NCI-H1105 (cell line): ENCODE measurements at regions not wholly inside any gene's neighbourhood (a gene's known extent, or its start where the extent isn't known, plus 50 kb on each side); places are given as distances from the start of the nearest gene placed in this dataset.
A peak's percentile ranks its signal among the peaks of the same experiment; 100 is the strongest.
"Not testable (repeated sequence)": the region's sequence is repeated elsewhere in the genome, so short reads cannot be mapped to it uniquely, and the experiment has no call there.

Source experiments
- DNase-seq: peaks from one replicate; lab custom pipeline; 2025; lab: John Stamatoyannopoulos, UW

DNA sequence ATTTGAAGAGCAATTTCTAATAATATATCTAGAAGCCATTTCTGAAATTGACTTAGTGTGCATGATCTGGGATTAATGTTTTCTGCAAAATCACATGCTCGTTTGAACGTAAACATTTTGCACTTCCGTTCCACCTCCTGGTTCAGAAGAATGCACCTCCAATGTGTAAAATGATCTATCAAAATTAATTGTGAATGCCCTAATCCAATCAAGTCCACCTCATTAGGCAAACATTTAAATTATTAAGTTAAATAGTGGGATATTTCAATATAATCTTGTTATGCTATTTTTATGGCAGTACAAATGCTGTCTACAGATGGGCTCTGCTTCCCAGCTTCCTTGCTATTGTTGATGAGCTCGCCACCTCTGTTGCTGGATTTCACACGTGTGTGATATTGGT is 542.5 kb downstream of the INSC start:
- no peak for DNase-seq

DNA sequence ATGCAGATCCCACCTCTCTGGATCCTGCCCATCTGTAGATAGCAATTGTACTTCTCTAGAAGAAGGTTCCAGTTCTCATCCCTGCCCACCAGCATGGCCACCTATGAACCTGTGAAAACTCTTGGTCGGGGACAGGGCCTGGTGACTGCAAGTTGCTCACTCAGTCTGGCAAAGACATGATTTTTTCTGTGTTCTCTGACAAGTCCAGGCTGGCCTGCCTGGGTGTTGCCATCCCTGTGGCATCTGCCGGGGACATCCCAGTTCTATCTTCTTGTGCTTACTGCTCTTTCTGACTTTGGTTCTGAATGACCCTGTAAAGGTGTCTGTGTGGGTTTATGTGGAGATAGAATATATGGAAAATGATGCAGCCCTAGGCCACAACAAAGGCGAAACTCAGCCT is 545.8 kb downstream of the INSC start:
- no peak for DNase-seq

DNA sequence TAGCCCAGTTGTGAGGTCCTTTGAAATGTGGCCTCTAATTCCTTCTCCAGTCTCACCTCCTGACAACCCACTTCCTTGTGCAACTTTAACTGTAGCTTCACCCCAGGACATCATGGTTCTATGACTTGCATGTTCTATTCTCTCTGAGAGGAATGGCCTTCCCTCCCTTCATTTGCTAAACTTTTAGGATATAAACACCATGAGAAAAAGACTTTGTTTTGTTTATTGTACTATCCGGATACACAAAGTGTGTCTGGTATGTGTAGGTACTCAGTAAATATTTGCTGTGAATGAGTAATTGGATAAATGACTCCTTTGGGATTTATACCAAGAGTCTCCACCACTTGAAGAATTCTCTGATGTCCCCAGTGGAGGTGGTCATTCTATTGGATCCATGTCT is 547.6 kb downstream of the INSC start:
- DNase-seq: no peak

DNA sequence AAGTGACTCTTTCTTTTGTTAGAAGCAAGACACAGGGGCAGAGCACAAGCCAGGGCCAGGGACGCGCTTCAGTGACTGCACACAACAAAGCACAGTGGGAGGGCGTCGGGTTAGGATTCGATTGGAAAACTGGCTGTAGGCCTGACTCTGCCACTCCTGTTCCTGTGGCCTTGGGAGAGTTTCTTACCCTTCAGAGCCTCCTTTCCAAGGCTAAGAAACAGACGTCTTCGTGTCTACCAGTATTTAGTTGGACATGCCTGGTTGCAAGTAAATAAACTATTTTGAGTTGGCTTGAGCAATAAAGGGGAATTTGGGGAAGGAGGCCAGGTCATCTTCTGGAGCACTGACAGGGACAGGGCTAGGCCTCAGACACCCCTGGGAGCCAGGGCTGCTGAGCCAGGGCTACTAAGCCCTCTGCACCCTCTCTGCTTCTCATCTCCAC is 549.1 kb downstream of the INSC start:
- peak; percentile 74 for DNase-seq

DNA sequence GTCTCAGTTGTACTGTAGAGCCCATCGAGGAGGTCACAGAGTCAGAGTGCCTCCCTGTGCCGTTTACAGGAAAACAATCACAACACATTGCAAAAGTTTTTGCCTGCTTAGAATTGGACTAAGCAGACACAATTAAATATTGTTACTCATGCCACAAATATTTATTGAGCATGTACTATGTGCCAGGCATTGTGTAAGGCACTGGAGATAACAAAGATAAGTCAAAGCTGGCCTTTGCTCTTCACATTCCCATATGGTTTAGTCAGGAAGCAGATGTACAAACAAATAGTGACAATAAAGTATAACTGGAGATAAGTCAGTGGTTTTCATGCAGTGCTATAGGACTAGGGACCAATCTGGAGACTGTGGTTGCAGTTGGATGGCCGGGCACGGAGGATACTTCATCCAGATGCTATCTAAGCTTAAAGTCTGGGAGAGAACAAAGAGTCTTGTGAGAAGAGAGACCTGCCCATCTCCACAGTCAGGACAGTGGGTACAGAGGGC is 550.7 kb downstream of the INSC start:
- DNase-seq: no peak

DNA sequence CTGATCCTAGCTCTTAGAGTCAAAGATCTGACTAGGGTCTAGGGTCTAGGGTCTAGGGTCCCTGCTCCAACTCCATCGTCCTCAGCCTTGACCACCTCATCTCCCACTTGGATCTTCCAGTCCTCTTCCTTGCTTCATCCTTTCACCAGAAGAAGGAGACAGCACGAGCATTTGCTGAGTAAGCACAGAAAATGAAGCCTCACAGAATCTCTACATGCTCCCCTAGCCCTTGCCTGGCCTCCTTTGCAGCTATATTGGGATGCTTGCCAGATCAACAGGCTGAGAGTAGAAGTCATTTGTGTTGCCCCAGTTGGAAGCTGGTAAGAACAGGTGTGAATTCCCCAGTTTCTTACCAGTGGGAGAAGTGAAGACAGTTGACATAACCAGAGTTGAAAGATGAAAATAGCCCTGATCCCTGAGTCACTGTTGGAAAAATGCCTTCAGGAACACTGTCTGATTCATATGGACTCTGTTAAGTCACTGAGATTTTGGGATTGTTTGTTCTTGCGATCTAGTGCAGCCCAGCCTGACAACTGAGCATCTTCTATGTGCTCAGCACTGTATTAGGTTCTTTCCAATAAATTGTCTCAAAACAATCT is 552.5 kb downstream of the INSC start:
- DNase-seq: no peak

DNA sequence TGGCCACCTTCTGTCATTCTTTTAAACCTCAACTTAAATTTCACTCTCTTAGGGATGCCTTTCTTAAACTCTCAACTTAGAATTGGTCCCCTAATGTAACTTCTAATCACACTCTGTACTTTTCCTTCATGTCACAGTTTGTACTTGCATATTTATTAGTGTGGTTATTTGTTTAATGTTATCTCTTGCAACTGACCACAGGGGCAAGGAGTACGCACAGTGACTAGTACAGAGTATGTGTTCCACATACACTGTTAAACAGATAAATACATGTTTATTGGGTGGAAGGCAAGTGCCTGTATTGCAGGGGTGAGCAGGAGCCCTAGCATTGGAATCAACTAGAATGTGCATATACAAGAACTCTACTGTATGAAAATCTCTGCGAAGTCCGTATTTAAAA is 554.0 kb downstream of the INSC start:
- no peak for DNase-seq

DNA sequence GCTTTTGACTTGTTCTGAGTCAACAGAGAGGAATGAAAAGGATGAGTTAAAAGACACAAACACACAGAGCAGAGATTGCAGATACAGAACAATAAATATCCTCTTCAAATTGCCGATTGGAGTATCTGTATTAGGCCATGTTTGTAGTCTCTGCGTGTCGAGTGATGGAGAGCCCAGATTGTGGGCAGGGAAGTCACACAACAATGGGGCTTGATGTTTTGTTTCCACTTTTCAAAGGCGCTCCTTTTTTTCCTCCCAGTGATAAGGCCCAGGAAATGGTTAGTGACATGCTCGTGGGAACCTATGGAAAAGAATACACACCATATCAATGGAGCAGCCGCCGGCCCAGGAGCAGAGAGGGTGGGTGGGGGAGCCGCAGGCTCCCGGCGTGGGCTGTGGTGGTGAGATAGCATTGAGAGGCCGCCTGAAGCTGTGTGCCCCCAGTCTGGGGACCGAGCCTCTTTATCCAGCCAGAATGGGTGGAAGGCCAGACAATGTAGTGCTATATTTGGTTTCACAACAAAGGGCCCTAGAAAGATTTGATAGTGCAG is 555.9 kb downstream of the INSC start:
- DNase-seq: no peak

DNA sequence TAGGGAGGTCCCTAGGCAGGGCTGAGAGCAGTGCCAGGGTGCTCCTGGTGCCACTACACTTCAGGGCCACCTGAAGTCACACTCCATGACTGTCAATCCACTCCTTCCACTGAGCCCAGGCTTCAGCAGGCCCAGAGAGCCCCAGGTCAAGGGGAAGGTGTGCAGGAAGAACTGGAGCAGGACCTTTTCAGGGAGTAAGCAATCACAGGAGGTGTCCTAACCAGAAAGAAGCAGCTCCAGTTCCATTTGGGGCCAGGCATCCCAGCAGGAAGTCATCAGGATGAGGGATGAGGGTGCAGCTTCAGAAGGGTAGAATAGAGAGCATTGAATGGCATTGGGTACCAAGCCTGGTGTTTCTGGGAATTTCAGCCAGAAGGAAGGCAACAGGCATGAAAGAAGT is 556.5 kb downstream of the INSC start:
- DNase-seq: no peak

DNA sequence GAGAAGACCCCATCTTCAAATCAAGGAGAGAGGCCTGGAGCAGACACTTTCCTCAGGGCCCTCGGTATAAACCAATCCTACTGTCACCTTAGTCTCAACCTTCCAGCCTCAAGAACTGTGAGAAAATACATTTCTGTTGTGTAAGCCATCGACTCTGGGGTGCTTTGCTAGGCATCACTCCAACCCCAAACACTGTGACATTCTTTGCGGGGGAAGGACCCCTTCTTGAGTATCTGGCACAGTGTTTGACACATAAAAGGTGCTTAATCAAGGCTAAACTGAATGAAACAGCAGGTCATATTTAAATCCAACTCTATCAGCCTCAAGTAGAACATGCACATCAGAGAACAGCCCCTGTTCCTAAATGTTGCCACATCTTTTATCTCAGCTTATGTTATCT is 558.1 kb downstream of the INSC start:
- no peak for DNase-seq

DNA sequence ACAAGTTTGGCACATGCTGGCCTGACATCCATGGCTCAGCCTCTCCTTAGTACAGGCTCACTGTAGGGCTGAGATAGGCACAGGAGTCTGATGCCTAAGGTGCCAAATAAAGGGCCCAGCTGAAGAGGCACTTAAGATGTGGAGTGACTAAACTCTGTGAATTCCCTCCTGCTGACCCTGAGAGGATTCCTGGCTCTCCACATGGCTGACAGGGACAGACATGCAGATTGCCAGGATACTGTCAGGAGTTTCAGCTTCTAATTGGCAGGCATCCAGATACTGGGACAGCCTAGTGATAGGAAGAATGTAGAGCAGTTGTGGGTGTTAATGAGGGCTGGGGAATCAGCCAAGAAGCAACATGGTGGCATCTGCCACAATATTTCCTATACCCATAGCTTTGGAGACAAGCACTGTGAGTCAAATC is 558.7 kb downstream of the INSC start:
- DNase-seq: peak; percentile 40

DNA sequence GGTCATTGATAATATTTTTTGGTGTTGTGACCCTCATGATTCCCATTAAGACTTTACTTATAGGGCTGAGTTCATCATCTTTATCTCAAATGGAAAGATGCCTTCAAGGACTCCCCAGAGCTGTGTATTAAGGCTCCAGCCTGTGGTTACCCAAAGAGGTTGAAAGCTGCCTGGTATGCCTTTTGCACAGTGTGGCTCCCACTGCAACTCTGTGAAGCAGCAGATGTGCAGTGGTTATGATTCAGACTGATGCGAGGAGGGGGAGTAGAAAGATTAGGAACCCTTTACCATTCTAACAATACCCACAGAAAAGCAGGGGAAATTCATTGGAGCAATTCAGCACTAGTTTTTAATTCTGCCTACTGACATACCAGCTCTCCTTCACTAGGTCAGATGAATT is 560.0 kb downstream of the INSC start:
- no peak for DNase-seq

DNA sequence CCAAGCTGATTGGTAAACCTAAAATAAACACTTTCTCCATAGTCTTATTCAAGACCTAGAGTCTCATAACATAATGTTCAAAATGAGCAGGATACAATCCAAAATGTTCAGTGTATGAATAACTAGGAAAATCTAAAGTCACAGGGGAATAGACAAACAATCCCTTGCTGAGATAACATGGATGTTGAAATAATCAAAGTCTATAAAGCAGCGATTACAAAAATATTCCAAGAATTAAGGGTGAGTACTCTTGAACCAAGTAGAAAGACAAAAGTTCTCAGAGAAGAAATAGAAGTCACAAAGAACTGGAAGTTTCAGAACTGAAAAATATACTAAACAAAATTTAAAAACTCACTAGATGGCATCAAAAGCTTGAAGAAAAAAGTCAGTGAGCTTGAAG is 561.0 kb downstream of the INSC start:
- no peak for DNase-seq

DNA sequence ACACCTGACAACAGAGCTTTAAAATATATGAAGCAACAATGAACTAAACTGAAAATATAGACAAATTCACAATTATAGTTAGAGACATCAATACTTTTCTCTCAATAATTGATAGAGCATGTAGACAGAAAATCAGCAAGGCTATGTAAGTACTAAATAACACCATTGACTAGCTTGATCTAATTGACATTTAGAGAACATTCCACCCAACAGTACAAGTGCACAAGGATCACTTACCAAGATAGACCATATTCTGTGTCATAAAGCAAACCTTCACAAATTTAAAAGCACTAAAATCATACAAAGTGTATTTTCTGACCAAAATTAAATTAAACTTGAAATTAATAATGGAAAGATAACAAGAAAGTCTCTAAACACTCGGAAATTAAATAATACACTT is 562.5 kb downstream of the INSC start:
- no peak for DNase-seq

DNA sequence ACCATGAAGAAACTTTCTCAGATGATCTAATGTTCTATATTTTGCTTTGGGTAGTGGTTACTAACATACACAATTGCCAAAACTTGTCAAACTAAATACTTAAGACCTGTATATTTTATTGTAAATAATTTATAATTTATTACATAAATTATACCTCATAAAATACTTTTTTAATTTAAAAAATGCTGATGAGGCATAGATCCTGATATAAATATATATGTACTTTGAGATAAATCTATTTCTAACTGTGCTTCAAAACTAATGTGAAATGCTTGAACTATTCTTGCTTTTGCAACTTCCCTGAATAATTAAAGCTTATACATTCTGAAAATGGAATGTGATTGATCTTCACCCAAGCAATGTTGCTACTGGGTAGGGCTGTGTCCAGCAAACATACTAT is 568.8 kb downstream of the INSC start:
- no peak for DNase-seq

DNA sequence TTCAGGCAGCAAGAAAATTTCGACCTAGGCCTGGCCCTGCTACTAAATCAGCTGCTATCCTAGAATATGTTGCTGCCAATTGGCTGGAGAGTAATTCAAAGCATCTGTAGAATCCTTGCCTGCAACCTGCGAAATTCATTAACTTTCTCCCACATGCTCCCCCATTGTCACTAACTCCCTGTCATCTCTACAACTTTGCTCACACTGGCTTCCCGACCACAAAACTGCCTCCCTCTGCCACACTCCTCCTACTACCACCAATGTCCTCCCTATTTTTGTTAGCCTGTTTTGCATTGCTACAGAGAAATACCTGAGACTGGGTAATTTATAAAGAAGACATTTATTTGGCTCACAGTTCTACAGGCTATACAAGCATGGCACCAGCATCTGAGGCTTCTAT is 570.6 kb downstream of the INSC start:
- no peak for DNase-seq

DNA sequence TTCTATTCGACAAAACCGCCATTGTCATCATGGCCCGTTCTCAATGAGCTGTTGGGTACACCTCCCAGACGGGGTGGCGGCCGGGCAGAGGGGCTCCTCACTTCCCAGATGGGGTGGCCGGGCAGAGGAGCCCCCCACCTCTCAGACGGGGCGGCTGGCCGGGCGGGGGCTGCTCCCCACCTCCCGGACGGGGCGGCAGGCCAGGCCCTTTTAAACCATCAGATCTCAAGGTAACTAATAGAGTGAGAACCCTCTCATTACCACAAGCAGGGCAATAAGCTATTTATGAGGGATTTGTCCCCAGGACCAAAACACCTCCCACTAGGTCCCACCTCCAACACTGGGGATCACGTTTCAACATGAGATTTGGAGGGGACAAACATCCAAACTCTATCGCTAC is 571.5 kb downstream of the INSC start:
- DNase-seq: not testable (repeated sequence)

DNA sequence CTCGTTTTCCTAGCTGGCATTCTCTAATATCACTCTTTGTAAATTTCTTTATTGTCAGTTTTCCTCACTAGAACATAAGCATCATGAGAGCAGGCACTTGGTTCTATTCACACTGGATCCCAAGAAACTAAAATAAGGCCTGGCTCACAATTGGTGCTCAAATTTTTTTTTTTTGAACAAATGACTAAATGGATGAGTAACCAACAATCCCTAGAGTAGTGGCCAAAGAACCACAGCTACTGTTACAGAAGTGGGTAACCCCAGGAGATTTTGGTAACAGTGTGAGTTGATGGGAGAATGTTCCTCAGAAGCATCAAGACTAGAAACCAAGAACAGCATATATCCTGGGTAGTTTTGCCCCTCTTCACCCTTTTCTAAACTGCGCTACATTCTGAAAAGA is 572.6 kb downstream of the INSC start:
- no peak for DNase-seq

DNA sequence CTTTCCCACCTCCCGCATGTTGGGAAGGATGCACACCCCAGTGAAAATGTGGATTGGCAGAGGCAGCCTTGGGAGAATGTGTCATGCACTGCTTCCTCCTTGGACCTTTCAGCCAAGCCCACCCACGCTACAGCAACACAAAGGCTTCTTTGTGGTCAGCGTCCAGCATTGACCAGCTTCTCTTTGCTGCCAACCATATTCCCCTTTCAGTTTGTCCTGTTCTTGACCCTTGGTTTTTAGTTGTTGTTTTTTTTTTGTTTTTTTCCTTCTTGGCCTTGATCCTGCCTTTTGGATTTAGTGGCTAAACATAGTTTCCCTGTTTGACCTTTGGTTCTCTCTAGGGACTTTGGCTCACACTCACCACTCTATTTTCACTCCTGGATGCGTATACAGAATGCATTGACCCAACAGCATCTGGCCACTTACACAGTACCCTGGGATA is 573.6 kb downstream of the INSC start:
- DNase-seq: no peak

DNA sequence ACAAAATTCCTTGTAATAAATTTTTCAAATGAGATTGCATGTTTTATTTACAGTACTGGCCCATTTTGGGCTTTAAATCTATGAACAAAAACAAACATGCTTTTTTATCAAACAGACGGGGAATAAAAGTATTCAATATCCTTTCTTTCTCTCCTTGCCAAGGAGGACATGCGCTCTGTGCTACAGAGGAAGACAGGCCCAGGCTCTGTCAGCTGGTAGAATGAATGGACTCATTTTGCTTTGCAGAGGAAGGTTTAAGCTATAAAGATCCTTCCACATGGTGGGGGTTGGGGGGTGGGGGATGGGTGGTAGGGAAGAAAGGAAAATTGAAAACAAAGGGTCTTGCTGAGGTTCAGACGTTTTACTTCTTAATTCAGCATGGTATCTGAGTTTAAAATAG is 575.6 kb downstream of the INSC start:
- no peak for DNase-seq

DNA sequence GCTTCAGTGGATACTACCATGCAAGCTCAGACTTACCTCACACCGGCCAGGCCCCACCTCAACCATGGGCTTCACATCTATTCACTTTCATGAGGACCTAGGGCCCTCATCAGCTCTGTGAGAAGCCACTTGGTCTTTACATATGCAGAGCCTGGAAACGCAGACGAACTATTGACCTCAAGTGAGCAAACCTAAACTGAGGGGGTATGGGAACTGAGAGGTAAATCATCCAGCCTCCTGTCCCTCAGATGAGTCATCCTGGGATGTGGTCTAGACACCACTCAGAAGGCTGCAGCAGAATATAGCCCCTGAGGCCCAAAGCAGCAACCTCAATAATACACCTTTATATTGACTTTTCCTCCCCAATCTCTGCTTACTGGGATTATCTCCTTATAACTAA is 578.0 kb downstream of the INSC start:
- DNase-seq: no peak

DNA sequence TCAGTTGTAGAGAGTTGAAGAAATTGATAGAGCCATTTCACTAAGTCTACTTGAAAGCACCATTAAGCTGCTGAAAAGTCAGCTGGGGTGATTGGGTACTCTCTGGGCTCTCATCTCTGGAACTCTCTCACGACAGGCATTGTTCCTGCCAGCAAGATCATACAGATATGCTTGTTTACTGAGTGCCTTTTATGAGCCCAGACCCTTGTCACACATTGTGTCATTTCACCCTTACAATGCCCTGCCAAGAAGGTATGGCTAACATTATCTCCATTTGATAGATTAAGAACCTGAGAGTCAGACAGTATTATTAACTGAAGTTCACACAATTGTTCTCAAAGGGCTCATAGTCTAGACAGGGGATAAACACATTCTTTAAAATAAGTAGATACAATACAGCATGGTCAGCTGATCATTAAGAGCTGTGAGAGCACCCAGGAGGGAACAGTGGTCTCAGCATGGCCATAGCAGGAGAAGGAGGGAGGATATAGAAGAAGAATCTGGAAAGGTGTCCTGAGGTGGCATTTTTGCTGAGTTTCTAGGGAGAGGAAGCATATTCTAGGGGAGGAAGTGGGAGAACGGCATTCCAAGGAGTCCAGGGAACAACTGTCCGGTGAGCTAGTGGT is 580.5 kb downstream of the INSC start:
- DNase-seq: peak; percentile 63

DNA sequence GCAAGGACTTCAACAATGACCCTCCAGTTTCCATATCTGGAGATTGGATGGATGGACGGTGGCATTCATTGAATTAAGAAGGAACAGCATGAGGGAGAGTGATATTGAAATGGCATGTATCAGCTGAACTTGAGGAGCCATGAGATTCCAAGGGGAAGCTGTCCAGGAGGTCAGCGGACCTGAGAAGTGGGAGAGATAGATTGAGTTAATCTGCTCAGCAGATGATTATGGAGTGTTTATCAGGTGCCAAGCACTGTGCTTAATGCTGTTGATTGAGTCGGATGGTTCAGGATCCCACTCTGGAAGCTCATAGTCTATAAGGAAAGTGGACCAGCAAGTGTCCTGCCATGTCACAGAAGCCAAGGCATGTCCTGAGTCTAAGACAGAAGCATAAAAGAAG is 581.3 kb downstream of the INSC start:
- DNase-seq: no peak
